ENCODE measurements at regions not wholly inside any gene's neighbourhood (a gene's known extent, or its start where the extent isn't known, plus 50 kb on each side); places are given as distances from the start of the nearest gene placed in this dataset.

DNA sequence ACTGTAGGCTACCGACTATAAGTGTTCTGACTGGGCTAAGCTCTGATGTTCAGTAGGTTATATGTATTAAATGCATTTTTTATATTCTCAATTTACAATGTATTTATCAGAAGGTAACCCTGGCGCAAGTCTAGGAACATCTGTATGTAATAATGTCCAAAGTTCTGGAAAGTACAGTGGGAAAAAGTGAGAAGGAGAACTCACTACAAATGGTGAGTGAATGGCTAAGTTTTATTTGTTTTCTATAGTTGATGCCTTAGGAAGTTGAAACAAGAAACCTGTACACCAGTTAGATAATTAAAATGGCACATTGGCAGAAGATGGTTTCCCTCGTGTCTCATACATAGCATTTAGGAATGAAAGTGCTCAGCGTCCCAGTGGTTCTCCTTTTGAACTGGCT lies 333.4 kb upstream of the THRB start:
- no peaks in the 10 kb centered on the region; the same call in 1 of the 2 replicates for H4K20me1 ChIP-seq (replicated peaks; ENCODE audit: insufficient read depth)
- H3K79me2 ChIP-seq (replicated peaks; ENCODE audit: insufficient read depth): no peaks in the 10 kb centered on the region
- no peaks in the 10 kb centered on the region for H3K36me3 Mint-ChIP-seq (ENCODE audit: low read depth)
- peaks cover 10% of the 10 kb centered on the region for H3K4me1 Mint-ChIP-seq
- peaks cover 7% of the 10 kb centered on the region for H3K4me1 ChIP-seq (ENCODE audit: insufficient read depth)
- no peak overlapping the region for H3K4me3 ChIP-seq
- DNase-seq (ENCODE audit: low spot score) (no peak), ATAC-seq (no peak)
- H3K27ac Mint-ChIP-seq: no peak overlapping the region
- TF ChIP-seq EZH2 (IDR thresholded peaks at IDR 0.05; ENCODE audit: low read depth, unreplicated experiment) (no peak), ZNF331 (CRISPR knock-in tag; IDR thresholded peaks at IDR 0.05; ENCODE audit: low read depth) (no peak), NANOG (IDR thresholded peaks at IDR 0.05; ENCODE audit: borderline replicate concordance) (no peak), STAT1 (IDR thresholded peaks at IDR 0.05; ENCODE audit: unreplicated experiment) (no peak), EZH2phosphoT487 (IDR thresholded peaks at IDR 0.05; ENCODE audit: unreplicated experiment) (no peak), POLR2AphosphoS5 (IDR thresholded peaks at IDR 0.05; ENCODE audit: low read depth) (no peak), ZNF114 (CRISPR knock-in tag; IDR thresholded peaks at IDR 0.05) (no peak), JUNB (IDR thresholded peaks at IDR 0.05; ENCODE audit: unreplicated experiment) (no peak), CREB1 (CRISPR knock-in tag; IDR thresholded peaks at IDR 0.05; ENCODE audit: low read depth) (no peak)
- TF ChIP-seq, protein P1, sequence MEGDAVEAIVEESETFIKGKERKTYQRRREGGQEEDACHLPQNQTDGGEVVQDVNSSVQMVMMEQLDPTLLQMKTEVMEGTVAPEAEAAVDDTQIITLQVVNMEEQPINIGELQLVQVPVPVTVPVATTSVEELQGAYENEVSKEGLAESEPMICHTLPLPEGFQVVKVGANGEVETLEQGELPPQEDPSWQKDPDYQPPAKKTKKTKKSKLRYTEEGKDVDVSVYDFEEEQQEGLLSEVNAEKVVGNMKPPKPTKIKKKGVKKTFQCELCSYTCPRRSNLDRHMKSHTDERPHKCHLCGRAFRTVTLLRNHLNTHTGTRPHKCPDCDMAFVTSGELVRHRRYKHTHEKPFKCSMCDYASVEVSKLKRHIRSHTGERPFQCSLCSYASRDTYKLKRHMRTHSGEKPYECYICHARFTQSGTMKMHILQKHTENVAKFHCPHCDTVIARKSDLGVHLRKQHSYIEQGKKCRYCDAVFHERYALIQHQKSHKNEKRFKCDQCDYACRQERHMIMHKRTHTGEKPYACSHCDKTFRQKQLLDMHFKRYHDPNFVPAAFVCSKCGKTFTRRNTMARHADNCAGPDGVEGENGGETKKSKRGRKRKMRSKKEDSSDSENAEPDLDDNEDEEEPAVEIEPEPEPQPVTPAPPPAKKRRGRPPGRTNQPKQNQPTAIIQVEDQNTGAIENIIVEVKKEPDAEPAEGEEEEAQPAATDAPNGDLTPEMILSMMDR (conservative IDR thresholded peaks at IDR 0.05; ENCODE audit: low read depth in 2 of 2): no peak
- TF ChIP-seq, protein P2, sequence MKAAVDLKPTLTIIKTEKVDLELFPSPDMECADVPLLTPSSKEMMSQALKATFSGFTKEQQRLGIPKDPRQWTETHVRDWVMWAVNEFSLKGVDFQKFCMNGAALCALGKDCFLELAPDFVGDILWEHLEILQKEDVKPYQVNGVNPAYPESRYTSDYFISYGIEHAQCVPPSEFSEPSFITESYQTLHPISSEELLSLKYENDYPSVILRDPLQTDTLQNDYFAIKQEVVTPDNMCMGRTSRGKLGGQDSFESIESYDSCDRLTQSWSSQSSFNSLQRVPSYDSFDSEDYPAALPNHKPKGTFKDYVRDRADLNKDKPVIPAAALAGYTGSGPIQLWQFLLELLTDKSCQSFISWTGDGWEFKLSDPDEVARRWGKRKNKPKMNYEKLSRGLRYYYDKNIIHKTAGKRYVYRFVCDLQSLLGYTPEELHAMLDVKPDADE (IDR thresholded peaks at IDR 0.05): no peak
- TF ChIP-seq, protein P3, sequence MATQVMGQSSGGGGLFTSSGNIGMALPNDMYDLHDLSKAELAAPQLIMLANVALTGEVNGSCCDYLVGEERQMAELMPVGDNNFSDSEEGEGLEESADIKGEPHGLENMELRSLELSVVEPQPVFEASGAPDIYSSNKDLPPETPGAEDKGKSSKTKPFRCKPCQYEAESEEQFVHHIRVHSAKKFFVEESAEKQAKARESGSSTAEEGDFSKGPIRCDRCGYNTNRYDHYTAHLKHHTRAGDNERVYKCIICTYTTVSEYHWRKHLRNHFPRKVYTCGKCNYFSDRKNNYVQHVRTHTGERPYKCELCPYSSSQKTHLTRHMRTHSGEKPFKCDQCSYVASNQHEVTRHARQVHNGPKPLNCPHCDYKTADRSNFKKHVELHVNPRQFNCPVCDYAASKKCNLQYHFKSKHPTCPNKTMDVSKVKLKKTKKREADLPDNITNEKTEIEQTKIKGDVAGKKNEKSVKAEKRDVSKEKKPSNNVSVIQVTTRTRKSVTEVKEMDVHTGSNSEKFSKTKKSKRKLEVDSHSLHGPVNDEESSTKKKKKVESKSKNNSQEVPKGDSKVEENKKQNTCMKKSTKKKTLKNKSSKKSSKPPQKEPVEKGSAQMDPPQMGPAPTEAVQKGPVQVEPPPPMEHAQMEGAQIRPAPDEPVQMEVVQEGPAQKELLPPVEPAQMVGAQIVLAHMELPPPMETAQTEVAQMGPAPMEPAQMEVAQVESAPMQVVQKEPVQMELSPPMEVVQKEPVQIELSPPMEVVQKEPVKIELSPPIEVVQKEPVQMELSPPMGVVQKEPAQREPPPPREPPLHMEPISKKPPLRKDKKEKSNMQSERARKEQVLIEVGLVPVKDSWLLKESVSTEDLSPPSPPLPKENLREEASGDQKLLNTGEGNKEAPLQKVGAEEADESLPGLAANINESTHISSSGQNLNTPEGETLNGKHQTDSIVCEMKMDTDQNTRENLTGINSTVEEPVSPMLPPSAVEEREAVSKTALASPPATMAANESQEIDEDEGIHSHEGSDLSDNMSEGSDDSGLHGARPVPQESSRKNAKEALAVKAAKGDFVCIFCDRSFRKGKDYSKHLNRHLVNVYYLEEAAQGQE (IDR thresholded peaks at IDR 0.05; ENCODE audit: unreplicated experiment): no peak
- TF ChIP-seq, protein P4, sequence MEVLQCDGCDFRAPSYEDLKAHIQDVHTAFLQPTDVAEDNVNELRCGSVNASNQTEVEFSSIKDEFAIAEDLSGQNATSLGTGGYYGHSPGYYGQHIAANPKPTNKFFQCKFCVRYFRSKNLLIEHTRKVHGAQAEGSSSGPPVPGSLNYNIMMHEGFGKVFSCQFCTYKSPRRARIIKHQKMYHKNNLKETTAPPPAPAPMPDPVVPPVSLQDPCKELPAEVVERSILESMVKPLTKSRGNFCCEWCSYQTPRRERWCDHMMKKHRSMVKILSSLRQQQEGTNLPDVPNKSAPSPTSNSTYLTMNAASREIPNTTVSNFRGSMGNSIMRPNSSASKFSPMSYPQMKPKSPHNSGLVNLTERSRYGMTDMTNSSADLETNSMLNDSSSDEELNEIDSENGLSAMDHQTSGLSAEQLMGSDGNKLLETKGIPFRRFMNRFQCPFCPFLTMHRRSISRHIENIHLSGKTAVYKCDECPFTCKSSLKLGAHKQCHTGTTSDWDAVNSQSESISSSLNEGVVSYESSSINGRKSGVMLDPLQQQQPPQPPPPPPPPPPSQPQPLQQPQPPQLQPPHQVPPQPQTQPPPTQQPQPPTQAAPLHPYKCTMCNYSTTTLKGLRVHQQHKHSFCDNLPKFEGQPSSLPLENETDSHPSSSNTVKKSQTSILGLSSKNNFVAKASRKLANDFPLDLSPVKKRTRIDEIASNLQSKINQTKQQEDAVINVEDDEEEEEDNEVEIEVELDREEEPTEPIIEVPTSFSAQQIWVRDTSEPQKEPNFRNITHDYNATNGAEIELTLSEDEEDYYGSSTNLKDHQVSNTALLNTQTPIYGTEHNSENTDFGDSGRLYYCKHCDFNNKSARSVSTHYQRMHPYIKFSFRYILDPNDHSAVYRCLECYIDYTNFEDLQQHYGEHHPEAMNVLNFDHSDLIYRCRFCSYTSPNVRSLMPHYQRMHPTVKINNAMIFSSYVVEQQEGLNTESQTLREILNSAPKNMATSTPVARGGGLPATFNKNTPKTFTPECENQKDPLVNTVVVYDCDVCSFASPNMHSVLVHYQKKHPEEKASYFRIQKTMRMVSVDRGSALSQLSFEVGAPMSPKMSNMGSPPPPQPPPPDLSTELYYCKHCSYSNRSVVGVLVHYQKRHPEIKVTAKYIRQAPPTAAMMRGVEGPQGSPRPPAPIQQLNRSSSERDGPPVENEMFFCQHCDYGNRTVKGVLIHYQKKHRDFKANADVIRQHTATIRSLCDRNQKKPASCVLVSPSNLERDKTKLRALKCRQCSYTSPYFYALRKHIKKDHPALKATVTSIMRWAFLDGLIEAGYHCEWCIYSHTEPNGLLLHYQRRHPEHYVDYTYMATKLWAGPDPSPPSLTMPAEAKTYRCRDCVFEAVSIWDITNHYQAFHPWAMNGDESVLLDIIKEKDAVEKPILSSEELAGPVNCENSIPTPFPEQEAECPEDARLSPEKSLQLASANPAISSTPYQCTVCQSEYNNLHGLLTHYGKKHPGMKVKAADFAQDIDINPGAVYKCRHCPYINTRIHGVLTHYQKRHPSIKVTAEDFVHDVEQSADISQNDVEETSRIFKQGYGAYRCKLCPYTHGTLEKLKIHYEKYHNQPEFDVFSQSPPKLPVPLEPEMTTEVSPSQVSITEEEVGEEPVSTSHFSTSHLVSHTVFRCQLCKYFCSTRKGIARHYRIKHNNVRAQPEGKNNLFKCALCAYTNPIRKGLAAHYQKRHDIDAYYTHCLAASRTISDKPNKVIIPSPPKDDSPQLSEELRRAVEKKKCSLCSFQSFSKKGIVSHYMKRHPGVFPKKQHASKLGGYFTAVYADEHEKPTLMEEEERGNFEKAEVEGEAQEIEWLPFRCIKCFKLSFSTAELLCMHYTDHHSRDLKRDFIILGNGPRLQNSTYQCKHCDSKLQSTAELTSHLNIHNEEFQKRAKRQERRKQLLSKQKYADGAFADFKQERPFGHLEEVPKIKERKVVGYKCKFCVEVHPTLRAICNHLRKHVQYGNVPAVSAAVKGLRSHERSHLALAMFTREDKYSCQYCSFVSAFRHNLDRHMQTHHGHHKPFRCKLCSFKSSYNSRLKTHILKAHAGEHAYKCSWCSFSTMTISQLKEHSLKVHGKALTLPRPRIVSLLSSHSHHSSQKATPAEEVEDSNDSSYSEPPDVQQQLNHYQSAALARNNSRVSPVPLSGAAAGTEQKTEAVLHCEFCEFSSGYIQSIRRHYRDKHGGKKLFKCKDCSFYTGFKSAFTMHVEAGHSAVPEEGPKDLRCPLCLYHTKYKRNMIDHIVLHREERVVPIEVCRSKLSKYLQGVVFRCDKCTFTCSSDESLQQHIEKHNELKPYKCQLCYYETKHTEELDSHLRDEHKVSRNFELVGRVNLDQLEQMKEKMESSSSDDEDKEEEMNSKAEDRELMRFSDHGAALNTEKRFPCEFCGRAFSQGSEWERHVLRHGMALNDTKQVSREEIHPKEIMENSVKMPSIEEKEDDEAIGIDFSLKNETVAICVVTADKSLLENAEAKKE (CRISPR knock-in tag; IDR thresholded peaks at IDR 0.05): no peak
- no peak overlapping the region for H3K27ac ChIP-seq (ENCODE audit: low read depth)
- H3K9me3 Mint-ChIP-seq: no peaks in the 10 kb centered on the region; the same call in 2 of the 3 replicates
- H3K4me3 Mint-ChIP-seq: no peak overlapping the region
- peaks cover 63% of the 10 kb centered on the region for H3K27me3 ChIP-seq (ENCODE audit: insufficient read depth)
- no peak overlapping the region for H2AFZ ChIP-seq
- no peak overlapping the region for H3K4me2 ChIP-seq
- H3K36me3 ChIP-seq (ENCODE audit: insufficient read depth): no peaks in the 10 kb centered on the region
- peaks cover 4% of the 10 kb centered on the region; the same call in 1 of the 2 replicates for H3K9me2 ChIP-seq (ENCODE audit: insufficient read depth)
- no peaks in the 10 kb centered on the region for H3F3A ChIP-seq (replicated peaks; ENCODE audit: low read depth)
- peaks cover 40% of the 10 kb centered on the region for H3K27me3 Mint-ChIP-seq (ENCODE audit: insufficient read depth, low read depth, poor library complexity)
